ENCODE measurements at regions not wholly inside any gene's neighbourhood (a gene's known extent, or its start where the extent isn't known, plus 50 kb on each side); places are given as distances from the start of the nearest gene placed in this dataset.

- TF ChIP-seq CTCF (IDR thresholded peaks at IDR 0.05; ENCODE audit: low read length) (no peak), EZH2 (IDR thresholded peaks at IDR 0.05; ENCODE audit: borderline replicate concordance, low read length) (no peak)
Measured at GRCh38 chr12:27143256-27144069, 61.1 kb upstream of the C12orf71 start.

All from OCI-LY1 (cell line).